CD4-positive, alpha-beta T cell (primary cell): ENCODE measurements at regions not wholly inside any gene's neighbourhood (a gene's known extent, or its start where the extent isn't known, plus 50 kb on each side); places are given as distances from the start of the nearest gene placed in this dataset.

Source experiments
- ATAC-seq: fragments of 200-7000 bp; cut with Tn5 transposase; one replicate; pipeline ENCODE4 v1.10.0; 2022; ENCODE audit warnings: mild to moderate bottlenecking; ENCODE audit not compliant: poor library complexity
- CTCF ChIA-PET: fragments of 350-600 bp; sonication (Branson Sonifier 250); formaldehyde crosslinking; loops from one replicate; lab custom pipeline; 2021; ENCODE audit warnings: antibody characterized with exemption, inconsistent platforms; lab: Charles Lee
- POLR2A ChIA-PET: fragments of 350-600 bp; sonication (Branson Sonifier 250); formaldehyde crosslinking; loops from one replicate; lab custom pipeline; 2021; ENCODE audit warnings: antibody characterized with exemption, inconsistent platforms; lab: Charles Lee
- DNase-seq, 14 experiments: peaks; one replicate each; pipeline ENCODE4 v3.0.0-alpha.2; 2013 to 2020; ENCODE audit warnings: mixed read lengths in 2 of 14
- H3K27ac ChIP-seq, 2 donors: one replicate each; pipeline versions ENCODE4 v1.5.1 to v1.7.0; 2013; ENCODE audit warnings: low read length in 2 of 2, low read depth in 1 of 2, mild to moderate bottlenecking in 1 of 2
- H3K27me3 ChIP-seq, 2 experiments: 1 replicate in 1 of 2; 2 replicates in 1 of 2; pipeline versions ENCODE4 v1.6.1 to v1.7.0; 2013; ENCODE audit warnings: low read length in 2 of 2, control low read depth in 1 of 2, mild to moderate bottlenecking in 1 of 2, moderate library complexity in 1 of 2; ENCODE audit not compliant: insufficient read depth in 2 of 2, control insufficient read depth in 1 of 2
- H3K36me3 ChIP-seq: one replicate; pipeline ENCODE4 v1.6.1; 2013; ENCODE audit warnings: low read length, control low read depth; ENCODE audit not compliant: insufficient read depth
- H3K4me1 ChIP-seq: one replicate; pipeline ENCODE4 v1.6.1; 2013; ENCODE audit warnings: low read length, control low read depth; ENCODE audit not compliant: insufficient read depth
- H3K4me3 ChIP-seq: one replicate; pipeline ENCODE4 v1.5.1; 2013; ENCODE audit warnings: mild to moderate bottlenecking, low read length, moderate library complexity
- H3K9me3 ChIP-seq, 2 experiments: 1 replicate in 1 of 2; 2 replicates in 1 of 2; pipeline versions ENCODE4 v1.6.1 to v1.7.0; 2013; ENCODE audit warnings: low read length in 2 of 2, mild to moderate bottlenecking in 2 of 2, control low read depth in 1 of 2, moderate library complexity in 1 of 2; ENCODE audit not compliant: control insufficient read depth in 1 of 2, insufficient read depth in 1 of 2
- H3K27ac Mint-ChIP-seq: one replicate; pipeline ENCODE4 v1.8.0; 2020; ENCODE audit warnings: mixed read lengths
- H3K27me3 Mint-ChIP-seq: one replicate; pipeline ENCODE4 v1.8.0; 2021; ENCODE audit warnings: mixed read lengths
- H3K36me3 Mint-ChIP-seq: one replicate; pipeline ENCODE4 v1.8.0; 2021; ENCODE audit warnings: low read depth, mixed read lengths
- H3K4me1 Mint-ChIP-seq: one replicate; pipeline ENCODE4 v1.8.0; 2021; ENCODE audit warnings: low read depth, mixed read lengths
- H3K4me3 Mint-ChIP-seq: one replicate; pipeline ENCODE4 v1.8.0; 2020; ENCODE audit warnings: mild to moderate bottlenecking, mixed read lengths
- H3K9me3 Mint-ChIP-seq: one replicate; pipeline ENCODE4 v1.8.0; 2020; ENCODE audit warnings: mixed read lengths
- intact Hi-C, 2 experiments: fragments of 100-400 bp; cut with DNase I in 1 of 2; cut with micrococcal nuclease in 1 of 2; formaldehyde crosslinking; loops; one replicate each; pipeline versions ENCODE4 v1.15.1 to v1.9.0; 2023 to 2025; cut with DNase I, micrococcal nuclease
- TF ChIP-seq, protein P1 (sequence below): fragments of 200-600 bp; IDR thresholded peaks from one replicate; pipeline ENCODE4 v1.8.0; 2022; ENCODE audit warnings: antibody characterized with exemption, mild to moderate bottlenecking

GRCh38 chrX:7205037-7205577, 57.2 kb upstream of the PUDP start:
- Histone ChIP-seq H3K36me3 (no peaks in the 10 kb centered on the region), H3K4me1 (no peaks in the 10 kb centered on the region), H3K9me3 (no peaks in the 10 kb centered on the region), H3K27ac (no peak overlapping the region), H3K27me3 (no peaks in the 10 kb centered on the region), H3K4me3 (no peak overlapping the region)
- intact Hi-C loops = no loop called here
- Mint-ChIP-seq H3K27ac (no peak overlapping the region), H3K9me3 (no peaks in the 10 kb centered on the region), H3K4me3 (no peak overlapping the region), H3K27me3 (no peaks in the 10 kb centered on the region), H3K4me1 (no peaks in the 10 kb centered on the region), H3K36me3 (no peaks in the 10 kb centered on the region)
- DNase-seq (no peak), ATAC-seq (no peak)
- ChIA-PET CTCF (no interaction called here), POLR2A (no interaction called here)
- TF ChIP-seq, protein P1, sequence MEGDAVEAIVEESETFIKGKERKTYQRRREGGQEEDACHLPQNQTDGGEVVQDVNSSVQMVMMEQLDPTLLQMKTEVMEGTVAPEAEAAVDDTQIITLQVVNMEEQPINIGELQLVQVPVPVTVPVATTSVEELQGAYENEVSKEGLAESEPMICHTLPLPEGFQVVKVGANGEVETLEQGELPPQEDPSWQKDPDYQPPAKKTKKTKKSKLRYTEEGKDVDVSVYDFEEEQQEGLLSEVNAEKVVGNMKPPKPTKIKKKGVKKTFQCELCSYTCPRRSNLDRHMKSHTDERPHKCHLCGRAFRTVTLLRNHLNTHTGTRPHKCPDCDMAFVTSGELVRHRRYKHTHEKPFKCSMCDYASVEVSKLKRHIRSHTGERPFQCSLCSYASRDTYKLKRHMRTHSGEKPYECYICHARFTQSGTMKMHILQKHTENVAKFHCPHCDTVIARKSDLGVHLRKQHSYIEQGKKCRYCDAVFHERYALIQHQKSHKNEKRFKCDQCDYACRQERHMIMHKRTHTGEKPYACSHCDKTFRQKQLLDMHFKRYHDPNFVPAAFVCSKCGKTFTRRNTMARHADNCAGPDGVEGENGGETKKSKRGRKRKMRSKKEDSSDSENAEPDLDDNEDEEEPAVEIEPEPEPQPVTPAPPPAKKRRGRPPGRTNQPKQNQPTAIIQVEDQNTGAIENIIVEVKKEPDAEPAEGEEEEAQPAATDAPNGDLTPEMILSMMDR = no peak

- Histone ChIP-seq H3K27me3 (no peaks in the 10 kb centered on the region), H3K4me1 (no peaks in the 10 kb centered on the region), H3K36me3 (no peaks in the 10 kb centered on the region), H3K9me3 (no peaks in the 10 kb centered on the region), H3K27ac (no peak overlapping the region), H3K4me3 (no peak overlapping the region)
- no peaks in the 10 kb centered on the region for H3K36me3 Mint-ChIP-seq
- no peaks in the 10 kb centered on the region for H3K27me3 Mint-ChIP-seq
- no peak for ATAC-seq
- intact Hi-C loops = no loop called here
- TF ChIP-seq, protein P1 = no peak
- no peak overlapping the region for H3K27ac Mint-ChIP-seq
- DNase-seq = no peak
- no peak overlapping the region for H3K4me3 Mint-ChIP-seq
- POLR2A ChIA-PET = no interaction called here
- no peaks in the 10 kb centered on the region for H3K9me3 Mint-ChIP-seq
- no peaks in the 10 kb centered on the region for H3K4me1 Mint-ChIP-seq
- CTCF ChIA-PET = no interaction called here
These were observed 56.7 kb upstream of the PUDP start for GRCh38 chrX:7204619-7205018.

DNA sequence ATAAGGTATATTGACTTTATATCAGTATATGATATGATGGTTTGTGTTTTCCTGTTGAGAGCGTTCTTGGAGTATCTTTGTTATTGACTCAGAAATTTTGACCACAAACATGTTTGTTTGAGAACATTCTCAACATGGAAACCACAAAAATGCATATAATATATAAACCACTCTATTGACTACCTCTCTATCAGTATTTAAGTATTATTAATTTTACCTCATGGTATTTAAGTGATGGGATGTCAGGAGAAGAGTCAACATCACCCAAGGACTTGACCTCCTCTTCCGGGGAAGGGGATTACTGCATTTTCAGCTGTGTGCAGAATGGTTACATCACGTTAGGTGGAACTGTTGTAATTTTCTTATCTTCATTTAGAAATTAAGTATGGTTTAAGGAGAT, 54.3 kb upstream of the PUDP start:
- H3K36me3 ChIP-seq = no peaks in the 10 kb centered on the region
- intact Hi-C loops = no loop called here
- no peak overlapping the region for H3K4me3 ChIP-seq
- ChIA-PET CTCF (no interaction called here), POLR2A (no interaction called here)
- Mint-ChIP-seq H3K4me1 (no peaks in the 10 kb centered on the region), H3K36me3 (no peaks in the 10 kb centered on the region), H3K9me3 (no peaks in the 10 kb centered on the region), H3K27me3 (no peaks in the 10 kb centered on the region), H3K27ac (no peak overlapping the region), H3K4me3 (no peak overlapping the region)
- no peak for DNase-seq
- no peak for ATAC-seq
- H3K27me3 ChIP-seq = no peaks in the 10 kb centered on the region
- no peaks in the 10 kb centered on the region for H3K4me1 ChIP-seq
- TF ChIP-seq, protein P1 = no peak
- no peak overlapping the region for H3K27ac ChIP-seq
- no peaks in the 10 kb centered on the region for H3K9me3 ChIP-seq
